Effector CD8-positive, alpha-beta T cell (primary cell): ENCODE measurements at regions not wholly inside any gene's neighbourhood (a gene's known extent, or its start where the extent isn't known, plus 50 kb on each side); places are given as distances from the start of the nearest gene placed in this dataset.

Experiments used
- DNase-seq: peaks from one replicate; lab custom pipeline; 2025; lab: John Stamatoyannopoulos, UW

- no peak for DNase-seq
Observed at GRCh38 chr3:124178531-124178930, 186.6 kb upstream of the ROPN1 start.

- no peak for DNase-seq
Observed at GRCh38 chr3:124200407-124200806, 208.5 kb upstream of the ROPN1 start.

- DNase-seq = no peak
Observed at GRCh38 chr3:124201226-124201625, 209.3 kb upstream of the ROPN1 start.

DNA sequence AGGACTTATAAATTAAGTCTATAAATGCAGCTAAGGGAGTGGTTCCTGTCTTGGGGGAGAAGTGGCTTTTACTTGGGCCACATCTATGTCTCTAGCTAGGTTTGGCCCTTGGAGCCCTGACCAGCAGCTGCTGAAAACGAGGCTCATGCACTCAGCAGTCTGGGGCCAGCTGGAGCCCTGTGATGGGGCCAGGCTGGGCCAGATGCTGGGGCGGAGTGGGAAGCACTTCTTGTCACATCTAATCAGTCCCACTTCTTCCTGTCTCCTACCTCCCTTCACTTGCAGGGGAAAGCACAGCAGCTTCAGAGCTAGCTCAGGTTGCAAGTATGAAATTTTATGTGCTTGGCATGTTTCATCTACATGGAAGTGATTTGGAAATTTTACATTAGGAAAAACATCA lies 209.9 kb upstream of the ROPN1 start:
- DNase-seq = no peak

- DNase-seq = no peak
Observed at GRCh38 chr3:124202754-124203153, 210.8 kb upstream of the ROPN1 start.

- no peak for DNase-seq
Observed at GRCh38 chr3:124203292-124203691, 211.4 kb upstream of the ROPN1 start.

DNA sequence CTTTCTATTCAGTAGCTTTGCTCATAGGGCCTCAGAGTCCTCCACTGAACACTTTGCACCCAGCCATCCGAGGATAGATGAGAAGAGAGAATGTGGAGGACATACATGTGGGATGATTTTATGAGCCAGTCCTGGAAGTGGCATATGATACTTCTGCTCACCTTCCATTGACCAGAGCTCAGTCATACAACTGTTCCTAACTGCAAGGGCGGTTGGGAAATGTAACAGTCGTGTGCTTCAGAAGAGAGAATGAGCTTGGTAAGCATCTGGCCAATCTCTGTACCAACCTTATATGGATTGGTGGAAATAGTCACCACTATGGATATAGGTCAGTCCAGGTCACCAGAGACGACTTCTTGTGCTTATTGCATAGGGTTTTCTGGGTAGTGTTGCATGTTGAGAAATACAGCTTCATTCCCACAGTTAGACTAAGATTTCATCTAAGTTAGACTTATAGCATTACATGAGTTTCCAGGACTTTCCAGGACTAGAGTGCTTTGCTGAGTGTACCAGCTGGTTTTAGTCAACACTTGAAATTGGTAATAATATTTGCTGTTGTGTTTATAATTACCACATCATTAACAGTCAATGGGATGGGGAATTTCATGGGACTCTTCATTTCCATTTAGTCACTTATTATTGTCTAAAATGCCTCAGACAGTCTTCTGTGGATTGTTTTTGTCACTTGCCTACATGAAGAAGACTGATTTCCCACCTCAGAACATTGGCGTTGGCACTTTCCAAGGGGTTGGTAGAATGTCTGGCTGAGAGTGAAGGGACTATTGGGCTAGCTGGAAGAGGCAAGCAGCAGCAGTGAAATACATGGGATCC lies 214.5 kb upstream of the ROPN1 start:
- no peak for DNase-seq

- DNase-seq = no peak
Observed at GRCh38 chr3:124207077-124207476, 215.2 kb upstream of the ROPN1 start.

DNA sequence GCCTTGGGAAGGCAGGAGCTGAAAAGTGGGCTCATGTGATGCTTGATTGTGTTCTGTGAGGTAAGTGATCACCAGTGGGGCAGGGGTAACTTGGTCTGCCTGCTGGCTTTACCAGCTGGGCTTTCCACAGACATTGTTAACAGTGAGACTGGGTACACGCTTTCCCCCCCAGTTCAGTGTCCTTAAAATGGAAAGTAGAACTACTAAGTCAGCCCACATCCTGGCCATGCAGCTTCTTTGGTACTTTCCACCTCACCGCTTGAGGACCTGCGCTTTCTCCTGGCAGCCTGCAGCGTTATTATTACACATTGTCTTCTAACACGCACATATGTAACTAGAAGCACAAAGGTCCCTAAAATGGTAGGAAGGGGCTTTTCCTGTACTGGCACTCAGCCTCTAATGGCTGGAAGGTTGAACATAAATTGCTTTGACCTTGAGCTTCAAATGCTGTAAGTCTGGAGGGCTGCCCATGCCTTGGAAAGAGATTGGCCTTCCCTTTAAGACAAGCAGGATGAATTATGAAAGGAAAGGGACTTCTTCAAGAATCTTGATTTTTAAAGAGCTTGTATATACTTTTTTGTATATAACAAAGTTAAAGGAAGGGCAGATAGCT lies 216.1 kb upstream of the ROPN1 start:
- DNase-seq = no peak

GRCh38 chr3:124209426-124209825 lies 217.5 kb upstream of the ROPN1 start:
- no peak for DNase-seq

GRCh38 chr3:124210899-124211298 lies 219.0 kb upstream of the ROPN1 start:
- no peak for DNase-seq

- no peak for DNase-seq
Observed at GRCh38 chr3:124213641-124214040, 221.7 kb upstream of the ROPN1 start.

GRCh38 chr3:124217542-124217941 lies 225.6 kb upstream of the ROPN1 start:
- no peak for DNase-seq

DNA sequence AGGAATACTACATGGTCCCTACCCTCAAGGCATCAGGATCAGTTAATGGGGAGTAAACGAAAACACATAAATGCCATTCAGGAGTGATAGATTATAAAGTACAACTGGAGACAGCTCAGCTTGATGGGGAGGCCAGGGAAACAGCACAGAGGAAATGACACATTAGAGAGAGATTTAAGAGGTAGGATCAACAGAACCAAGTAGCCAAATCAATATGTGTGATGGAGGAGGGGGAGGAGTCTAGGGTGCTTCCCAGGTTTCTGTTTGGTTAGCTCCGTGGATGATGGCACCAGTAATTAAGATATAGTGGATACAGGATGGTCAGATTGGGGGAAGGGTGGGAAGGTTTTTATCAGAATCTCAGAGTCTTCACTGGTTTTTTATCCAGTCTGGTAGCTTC lies 229.5 kb upstream of the ROPN1 start:
- no peak for DNase-seq

DNA sequence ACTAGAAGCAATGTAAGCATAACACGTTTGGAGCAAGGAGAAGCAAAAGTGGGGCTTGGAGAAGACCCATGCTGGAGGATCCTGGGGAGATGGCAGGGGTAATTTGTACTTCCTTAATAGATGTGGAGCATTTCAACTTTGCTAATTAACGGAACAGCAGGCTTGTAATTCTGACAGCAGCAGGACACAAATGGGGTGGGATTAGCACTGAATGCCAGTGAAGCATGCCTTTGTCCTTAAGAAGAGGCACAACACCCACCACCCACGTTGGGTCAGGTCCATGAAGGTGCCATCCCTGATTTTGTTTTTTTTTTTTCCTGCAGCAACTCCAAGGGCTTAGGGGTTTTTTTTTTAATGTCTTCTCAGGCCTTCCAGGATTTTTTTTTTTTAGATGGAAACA lies 231.9 kb upstream of the ROPN1 start:
- no peak for DNase-seq

GRCh38 chr3:124227150-124227630 lies 235.3 kb upstream of the ROPN1 start:
- DNase-seq = no peak

DNA sequence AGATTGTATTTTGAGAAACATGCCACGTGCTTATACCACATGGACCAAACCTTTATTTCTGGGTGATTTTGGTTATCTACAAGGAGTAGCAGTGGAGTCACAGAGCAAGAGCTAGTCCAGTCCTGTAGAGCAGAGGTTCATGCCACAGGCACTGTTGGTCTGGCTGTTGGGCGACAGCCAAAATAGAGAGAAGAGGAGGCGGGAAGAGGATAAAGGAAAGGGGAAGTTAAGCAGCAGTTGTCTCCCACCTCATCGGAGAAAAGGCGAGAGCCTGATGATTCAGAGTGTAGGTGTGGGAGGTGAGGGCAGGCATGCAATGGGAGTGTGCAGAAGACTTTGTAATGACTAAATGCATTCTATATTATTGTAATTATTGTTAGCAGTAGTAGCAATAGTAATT lies 237.5 kb upstream of the ROPN1 start:
- no peak for DNase-seq

GRCh38 chr3:124229836-124230235 lies 237.9 kb upstream of the ROPN1 start:
- no peak for DNase-seq

GRCh38 chr3:124230432-124230831 lies 238.5 kb upstream of the ROPN1 start:
- no peak for DNase-seq

DNA sequence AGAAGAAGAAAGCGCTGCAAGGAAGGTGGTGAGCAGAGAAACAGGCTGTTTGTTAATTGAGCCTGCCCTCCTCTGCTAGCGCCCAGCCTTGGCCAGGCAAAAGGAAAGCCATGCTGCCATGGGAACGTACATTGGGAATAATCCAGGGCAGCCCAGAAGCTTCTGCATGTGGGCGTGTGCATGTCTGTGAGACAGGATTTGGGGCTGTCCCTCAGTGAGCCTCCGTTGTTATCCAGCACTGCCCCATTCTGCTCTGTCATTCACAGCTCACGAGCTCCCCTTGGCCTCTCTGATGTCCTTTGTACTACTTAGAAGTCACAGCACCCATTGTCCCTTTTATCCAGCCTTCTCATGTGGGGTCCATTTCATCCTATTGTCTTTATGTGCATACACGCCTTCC lies 239.1 kb upstream of the ROPN1 start:
- DNase-seq = no peak

- no peak for DNase-seq
Observed at GRCh38 chr3:124234852-124235252, 242.9 kb upstream of the ROPN1 start.

GRCh38 chr3:124235446-124235845 lies 243.5 kb upstream of the ROPN1 start:
- no peak for DNase-seq

DNA sequence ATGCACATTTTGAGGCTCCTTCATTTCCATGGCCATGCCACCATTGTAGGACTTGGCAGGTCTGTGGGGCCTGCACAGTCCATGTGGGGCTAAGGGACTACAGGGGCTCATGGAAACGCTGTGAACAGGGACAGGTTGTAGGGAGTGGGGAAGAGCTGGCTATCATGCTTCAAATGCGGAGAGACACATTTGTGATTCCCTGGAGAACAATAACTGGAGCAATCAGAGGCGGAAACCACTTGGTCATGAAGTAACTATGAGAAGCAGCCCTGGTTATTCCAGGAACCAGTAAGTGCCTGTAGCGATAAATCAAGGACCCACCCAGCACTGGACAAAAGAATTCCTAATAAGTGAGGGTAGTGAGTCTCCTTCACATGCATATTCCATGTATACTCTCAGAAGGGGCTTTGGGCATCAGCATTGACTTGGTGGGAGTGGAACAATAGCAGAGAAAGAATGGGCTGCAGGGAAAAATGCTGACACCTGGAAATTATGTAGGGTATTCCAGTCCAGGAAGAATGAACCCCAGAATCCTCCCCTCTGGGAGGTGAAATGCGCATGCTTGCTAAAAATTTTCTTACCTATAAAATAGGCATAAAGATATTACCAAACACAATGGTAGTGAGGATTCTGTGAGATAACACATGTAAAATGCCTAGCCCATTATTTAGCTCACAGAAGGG lies 251.4 kb upstream of the ROPN1 start:
- DNase-seq = no peak
